ENCODE measurements at regions not wholly inside any gene's neighbourhood (a gene's known extent, or its start where the extent isn't known, plus 50 kb on each side); places are given as distances from the start of the nearest gene placed in this dataset.

- no peak overlapping the region for H3K4me3 ChIP-seq (ENCODE audit: low read depth, low read length)
- no peak for DNase-seq (ENCODE audit: low read depth, low spot score)
- POLR2A ChIA-PET, result no interaction called here
- CTCF ChIA-PET, result no interaction called here
- TF ChIP-seq, protein P1, sequence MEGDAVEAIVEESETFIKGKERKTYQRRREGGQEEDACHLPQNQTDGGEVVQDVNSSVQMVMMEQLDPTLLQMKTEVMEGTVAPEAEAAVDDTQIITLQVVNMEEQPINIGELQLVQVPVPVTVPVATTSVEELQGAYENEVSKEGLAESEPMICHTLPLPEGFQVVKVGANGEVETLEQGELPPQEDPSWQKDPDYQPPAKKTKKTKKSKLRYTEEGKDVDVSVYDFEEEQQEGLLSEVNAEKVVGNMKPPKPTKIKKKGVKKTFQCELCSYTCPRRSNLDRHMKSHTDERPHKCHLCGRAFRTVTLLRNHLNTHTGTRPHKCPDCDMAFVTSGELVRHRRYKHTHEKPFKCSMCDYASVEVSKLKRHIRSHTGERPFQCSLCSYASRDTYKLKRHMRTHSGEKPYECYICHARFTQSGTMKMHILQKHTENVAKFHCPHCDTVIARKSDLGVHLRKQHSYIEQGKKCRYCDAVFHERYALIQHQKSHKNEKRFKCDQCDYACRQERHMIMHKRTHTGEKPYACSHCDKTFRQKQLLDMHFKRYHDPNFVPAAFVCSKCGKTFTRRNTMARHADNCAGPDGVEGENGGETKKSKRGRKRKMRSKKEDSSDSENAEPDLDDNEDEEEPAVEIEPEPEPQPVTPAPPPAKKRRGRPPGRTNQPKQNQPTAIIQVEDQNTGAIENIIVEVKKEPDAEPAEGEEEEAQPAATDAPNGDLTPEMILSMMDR (IDR thresholded peaks at IDR 0.05; ENCODE audit: insufficient read depth, low read length, missing control alignments), result no peak
Measured at GRCh38 chr1:197825541-197825940, 50.3 kb upstream of the DENND1B start.
